GM21526 (cell line): ENCODE measurements at regions not wholly inside any gene's neighbourhood (a gene's known extent, or its start where the extent isn't known, plus 50 kb on each side); places are given as distances from the start of the nearest gene placed in this dataset.
"Not testable (repeated sequence)": the region's sequence is repeated elsewhere in the genome, so short reads cannot be mapped to it uniquely, and the experiment has no call there.

Experiments
- ATAC-seq: cut with Tn5 transposase; IDR thresholded peaks from one replicate; pipeline ENCODE4 v1.9.1; 2021; ENCODE audit warnings: moderate library complexity; ENCODE audit not compliant: unreplicated experiment, low FRiP score

DNA sequence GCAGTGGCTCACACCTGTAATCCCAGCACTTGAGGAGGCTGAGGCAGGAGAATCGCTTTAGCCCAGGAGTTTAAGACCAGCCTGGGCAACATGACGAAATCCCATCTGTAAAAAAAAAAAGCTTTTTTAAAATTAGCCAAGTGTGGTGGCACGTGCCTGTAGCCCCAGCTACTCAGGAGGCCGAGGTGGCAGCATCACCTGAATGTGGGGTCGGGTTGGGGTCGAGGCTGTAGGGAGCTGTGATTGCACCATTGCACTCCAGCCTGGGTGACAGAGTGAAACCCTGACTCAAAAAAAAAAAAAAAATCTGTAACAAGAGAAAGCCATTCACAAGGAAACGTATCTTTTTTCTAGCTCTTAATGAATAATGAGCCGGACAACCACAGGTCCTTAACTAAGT is 74.7 kb upstream of the DLG1 start:
- no peak for ATAC-seq

DNA sequence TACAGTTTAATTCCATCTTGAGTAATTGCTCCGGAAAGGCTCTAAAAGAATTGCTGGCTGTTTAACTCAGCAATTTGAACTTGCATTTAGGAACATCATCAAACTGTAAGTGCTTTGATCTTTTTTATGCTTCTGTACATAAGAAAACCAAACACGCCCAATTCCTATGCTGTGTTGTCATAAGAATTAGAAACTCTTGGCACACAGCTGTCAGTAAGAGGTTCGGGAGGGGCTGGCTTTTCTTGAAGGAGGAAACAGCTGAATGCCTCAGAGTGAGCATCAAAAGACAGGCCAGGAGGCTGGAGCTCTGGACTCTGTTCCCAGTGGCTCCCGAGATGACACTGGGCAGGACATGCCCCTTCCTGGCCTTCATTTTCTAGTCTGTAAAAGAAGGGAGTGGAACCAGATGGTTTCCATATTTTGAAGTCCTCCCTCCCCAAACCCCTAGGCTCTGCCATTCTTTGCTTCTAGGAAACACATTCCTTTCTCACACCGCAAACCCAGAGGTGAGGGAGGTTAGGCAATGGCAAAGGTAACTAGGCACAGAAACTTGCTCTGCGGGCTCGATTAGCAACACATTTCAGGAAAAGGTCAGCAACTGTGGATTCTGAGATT is 73.7 kb upstream of the DLG1 start:
- no peak for ATAC-seq

DNA sequence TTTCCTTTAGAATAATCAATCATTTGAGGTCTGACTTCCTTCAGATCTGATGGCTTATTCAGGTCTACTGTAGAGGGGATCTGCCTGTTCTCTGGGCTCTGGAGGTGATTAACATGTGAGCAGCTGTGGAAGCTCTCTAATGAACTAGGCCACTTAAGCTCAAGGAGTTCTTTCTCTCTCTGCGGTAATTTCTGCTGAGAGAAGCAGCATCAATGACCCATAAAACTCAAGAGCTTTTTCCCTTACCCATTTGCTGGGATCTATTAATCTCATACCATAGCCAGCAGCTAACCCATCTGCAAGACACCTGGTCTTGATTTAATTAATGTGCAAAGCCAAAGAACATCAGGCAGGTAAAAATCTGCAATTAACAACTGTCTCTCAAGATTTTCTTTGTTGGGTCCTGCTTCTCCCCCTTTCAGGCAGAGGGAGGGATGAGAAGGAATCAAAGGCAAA is 73.2 kb upstream of the DLG1 start:
- ATAC-seq = no peak

DNA sequence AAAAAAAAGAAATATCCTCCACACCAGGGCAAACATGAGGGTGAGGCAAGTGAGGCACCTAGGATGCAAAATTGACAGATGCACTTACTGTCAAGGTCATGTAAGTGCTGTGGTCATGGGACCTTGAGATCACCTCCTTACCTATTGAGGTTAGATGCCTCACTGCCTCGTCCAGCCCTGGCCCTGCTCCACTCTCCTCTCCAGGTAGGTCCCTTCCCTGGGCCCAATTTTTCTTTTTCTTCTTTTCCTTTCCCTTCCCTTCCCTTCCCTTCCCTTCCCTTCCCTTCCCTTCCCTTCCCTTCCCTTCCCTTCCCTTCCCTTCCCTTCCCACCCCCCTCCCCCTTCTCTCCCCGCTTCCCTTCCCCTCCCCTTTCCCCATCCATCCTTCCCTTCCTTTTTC is 71.1 kb upstream of the DLG1 start:
- ATAC-seq = no peak

DNA sequence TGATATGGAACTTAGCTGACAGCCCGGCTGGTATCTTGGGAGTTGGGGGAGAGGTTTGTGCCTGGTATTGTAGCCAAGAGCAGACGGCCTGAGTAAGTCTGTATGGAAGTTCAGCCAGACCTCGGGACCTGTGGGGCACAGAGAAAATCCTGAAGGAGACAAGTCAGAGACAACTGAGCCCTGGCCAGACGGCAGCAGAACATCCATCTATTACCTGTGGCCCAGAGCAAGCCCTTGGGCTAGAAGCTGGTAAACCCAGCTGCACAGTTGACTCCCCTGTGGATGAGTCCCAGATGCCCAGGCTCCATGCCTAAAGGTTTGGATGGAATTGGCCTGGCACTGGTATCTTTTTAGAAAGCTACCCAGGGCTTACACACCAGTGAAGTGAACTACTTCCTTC is 70.4 kb upstream of the DLG1 start:
- ATAC-seq = no peak

DNA sequence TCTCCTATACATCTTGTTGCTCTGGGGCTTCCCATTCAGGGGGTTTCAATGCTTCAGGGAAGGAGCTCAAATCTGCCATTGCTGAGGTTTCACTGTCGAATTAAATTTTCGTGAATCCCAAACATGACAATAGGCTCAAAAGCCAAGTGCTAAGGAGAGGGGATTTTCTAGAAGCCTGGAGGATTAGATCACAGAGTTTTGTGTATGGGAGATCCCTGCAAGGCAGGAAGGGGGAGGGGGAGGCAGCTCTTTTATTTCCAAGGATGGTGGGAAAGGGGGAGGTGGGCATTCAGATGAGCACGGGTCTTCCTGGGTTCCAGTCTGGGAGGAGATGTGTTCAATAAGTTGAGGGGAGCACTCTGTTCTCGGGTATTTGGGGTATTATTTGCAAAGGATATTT is 69.9 kb upstream of the DLG1 start:
- ATAC-seq = no peak

DNA sequence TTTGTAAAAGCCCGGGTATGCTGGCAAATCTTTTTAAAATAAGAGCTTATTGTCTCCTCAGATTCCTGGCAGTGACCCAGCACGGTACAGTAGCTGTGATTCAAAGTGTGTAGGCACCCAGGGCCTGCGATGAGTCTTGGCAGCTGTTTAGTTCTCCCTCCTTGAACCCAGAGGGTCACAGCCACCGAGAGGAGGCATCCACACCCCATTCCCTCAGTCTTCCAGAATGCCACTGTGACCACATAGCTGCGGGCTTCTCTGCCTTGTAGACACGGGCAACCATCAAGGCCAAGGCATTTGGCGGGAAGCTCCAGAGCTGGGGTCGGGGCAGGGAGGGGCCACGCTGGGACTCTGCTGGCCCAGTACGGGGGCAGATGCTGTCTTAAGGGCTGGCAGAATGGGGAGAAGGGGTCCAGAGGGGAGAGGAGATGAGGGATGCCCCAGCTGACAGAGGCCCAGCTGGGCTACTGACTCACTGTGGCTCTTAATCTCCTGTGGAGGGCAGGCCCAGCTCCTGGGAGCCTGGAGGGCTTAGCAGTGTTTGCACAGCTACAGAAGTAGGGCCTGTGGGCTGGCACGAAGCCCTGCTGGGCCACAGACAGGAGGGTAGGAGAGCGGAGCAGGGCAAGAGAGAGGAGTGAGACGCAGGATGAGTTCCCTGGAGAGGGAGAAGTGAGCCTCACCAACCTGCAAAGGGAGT is 68.8 kb upstream of the DLG1 start:
- ATAC-seq = no peak

DNA sequence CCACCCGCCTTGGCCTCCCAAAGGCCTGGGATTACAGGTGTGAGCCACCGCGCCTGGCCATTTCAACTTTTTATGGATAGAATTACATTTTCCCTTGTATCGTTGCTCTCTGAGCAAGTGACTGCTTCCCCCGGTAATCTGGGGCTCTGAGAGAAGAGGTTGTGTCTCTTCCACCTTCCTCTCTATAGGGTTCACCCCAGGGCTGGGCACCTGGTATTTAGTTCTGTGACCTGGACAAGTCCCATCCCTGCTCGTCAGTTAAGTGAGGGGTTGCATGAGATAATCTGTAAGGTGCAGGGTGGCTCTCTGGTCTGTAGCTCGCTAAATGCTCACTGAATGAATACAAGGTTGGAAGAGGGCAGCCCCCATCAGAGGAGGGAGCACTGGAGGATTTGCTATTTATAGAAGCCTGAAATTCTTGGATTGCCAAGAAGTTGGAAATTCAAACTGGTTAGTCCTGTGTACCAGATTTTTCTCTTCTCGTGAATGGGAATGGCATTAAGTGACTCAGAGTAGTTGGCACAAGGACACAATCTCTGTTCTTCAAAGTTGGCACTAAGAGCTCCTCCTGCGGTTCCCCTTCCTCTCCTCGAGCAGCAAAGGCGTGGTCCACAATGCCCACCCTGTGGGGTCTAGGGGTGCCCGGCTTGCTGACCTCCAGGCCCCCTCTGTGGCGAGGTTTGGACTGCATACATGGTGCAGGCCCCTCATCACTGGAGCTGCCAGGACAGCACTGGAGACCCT is 68.1 kb upstream of the DLG1 start:
- ATAC-seq = no peak

DNA sequence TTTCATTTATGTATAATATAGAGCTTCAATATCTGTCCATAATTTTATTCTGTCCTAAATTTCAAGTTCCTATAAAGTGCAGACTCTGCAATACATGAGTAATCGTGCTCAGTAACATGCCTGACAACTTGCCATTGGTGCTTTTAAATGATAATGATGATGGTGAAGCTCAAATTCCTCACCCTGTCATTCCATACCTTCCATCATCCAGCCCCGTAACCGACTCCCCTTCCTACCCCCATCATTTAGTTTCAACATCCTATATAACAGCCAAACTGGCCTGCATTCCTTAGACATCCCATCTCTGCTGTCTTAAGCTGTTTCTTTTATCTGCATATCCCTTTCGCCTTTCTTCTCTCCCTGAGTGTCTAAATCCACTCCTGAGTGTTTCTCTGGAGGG is 67.2 kb upstream of the DLG1 start:
- no peak for ATAC-seq

DNA sequence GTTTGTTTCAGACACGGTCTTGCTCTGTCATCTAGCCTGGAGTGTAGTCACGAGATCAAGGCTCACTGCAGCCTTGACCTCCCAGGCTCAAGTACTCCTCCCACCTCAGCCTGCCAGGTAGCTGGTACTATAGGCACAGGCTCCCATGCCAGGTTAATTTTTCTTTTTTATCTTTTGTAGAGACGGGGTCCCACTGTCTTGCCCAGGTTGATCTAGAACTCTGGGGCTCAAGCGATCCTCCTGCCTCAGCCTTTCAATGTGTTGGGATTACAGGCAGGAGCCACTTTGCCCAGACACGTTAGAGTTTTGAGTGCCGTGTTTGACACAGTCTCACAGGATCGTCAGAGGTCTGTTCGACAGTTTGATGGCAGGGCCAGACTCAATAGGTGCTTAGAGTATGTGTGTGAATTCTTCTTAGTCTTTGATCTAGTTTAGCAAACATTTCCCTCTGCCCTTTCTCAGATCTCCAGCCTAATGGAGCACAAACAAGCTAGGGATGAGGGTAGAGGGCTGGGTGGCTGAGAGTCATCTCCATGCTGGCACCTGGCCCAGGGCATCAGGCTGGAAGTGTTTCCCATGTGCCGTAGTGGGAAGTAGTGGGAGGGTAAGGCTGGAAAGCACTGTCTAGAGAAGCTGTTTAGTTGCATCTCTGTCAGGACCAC is 66.1 kb upstream of the DLG1 start:
- no peak for ATAC-seq

DNA sequence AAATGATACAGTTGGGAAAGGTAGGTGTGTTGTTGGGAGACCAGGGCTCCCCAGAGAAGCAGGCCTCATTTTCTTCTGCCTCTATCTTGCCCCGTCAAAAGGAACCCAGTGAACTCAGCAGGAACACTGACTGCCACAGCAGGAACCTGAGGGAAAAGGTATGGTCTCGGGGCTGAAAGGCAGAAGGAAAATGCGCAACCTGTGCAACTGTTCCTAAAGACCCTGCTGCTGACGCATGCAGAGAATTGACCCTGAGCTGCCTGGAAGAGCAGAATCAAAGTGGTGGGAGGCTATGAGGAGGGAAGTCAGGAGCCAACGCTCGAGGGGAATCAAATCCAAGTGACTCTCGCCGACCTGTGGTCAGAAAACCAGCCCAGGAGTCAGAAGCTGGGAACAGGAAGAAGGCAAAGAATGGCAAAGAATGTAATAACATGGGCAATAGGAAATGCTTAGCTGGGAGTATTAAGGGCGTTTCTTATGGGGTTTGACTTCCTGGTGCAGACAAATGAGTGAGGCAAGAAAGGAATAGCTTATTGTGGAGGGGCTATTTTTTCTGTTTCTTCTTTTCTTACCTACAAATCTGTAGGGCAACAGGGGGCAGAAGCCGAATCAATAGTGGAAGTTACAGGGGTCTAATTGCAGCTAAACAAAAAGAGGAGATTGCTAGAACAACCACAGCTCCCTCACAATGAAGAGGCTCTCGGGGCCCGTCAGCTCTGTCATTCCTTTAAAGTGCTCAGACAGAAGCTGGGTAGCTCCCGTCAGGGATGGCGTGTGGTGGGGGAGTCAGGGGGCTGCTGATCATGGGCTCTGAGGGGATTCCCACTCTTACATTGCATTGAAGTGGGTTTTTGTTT is 65.4 kb upstream of the DLG1 start:
- ATAC-seq = no peak

DNA sequence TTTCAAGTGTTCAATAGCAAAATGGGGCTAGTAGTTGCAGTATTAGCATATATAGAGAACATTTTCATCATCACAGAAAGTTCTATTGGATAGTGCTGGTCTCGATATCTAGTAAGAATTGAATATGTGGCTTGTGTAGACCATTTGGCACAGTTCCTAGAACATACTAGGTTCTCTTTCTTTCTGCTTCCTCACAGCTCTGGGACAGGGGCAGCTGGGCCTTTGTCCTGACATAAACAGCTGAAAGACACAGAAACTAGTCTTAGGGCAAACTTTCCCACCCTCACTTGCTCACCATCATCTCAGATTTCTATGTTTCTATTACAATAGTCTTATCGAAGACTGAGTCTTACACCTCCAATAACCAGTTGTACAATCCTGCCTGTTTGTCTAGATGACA is 63.7 kb upstream of the DLG1 start:
- ATAC-seq = no peak

DNA sequence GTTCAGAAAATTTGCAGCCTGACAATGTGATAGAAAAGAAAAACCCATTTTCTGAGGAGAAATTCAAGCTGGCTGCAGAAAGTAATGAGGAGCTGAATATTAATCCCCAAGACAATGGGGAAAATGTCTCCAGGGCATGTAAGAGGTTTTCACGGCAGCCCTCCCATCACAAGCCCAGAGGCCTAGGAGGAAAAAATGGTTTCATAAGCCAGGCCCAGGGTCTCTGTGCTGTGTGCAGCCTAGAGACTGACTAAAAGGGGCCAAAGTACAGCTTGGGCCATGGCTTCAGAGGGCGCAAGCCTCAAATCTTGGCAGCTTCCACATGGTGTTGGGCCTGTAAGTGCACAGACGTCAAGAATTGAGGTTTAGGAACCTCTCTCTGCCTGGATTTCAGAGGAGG is 61.7 kb upstream of the DLG1 start:
- not testable (repeated sequence) for ATAC-seq

DNA sequence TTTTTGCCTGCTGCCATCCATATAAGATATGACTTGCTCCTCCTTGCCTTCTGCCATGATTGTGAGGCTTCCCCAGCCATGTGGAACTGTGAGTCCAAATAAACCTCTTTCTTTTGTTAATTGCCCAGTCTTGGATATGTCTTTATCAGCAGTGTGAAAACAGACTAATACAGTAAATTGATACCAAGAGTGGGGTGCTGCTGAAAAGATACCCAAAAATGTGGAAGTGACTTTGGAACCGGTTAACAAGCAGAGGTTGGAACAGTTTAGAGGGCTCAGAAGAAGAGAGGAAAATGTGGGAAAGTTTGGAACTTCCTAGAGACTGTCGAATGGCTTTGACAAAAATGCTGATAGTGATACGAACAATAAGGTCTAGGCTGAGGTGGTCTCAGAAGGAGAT is 61.1 kb upstream of the DLG1 start:
- not testable (repeated sequence) for ATAC-seq

DNA sequence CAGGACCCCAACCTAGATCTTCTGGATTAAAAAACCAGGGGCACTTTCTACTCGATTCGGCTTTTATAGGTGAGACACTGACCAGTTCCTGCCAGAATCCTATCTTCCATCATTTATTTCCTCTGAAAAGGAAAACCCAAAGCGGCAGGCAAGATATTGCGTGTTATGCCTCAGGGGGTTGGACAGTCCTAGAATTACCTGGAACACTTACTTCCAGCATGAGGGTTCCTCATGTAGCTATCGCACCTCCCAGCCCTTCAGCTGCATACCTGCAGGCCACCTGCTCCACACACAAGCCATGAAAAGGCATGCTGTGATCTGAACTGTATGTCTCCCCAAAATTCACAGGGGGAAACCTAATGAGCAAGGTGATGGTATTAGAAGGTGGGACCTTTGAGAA is 58.3 kb upstream of the DLG1 start:
- ATAC-seq = no peak

DNA sequence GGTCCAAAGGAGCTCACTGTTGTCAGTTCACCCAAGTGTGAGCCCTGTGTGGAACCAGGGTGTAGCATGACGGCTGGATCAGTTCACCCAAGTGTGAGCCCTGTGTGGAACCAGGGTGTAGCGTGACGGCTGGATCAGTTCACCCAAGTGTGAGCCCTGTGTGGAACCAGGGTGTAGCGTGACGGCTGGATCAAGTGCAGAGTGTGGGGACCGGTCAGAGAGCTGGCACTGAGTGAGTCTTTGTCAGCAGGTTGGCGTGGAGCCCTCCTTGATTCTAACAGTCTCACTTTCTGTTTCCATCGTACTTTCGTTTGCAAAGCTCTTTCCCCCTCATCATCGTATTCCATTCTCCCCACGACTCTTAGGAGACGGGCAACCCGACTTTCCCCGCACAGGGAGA is 57.9 kb upstream of the DLG1 start:
- no peak for ATAC-seq

DNA sequence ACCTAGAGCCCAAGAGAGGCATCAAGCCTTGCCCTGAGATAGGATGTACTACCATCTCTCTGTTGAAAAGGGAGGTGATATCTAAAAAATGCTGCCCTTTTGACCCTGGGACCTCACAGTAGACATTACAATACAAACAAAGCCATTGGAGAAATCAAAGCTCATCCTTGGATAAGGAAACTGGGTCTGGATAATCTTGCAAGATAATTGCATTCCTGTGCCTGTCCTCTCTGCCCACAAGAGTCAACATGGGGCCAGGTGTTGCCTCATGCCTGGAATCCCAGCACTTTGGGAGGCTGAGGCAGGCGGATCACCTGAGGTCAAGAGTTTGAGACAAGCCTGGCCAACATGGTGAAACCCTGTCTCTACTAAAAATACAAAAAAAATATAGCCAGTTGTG is 57.3 kb upstream of the DLG1 start:
- ATAC-seq = no peak

DNA sequence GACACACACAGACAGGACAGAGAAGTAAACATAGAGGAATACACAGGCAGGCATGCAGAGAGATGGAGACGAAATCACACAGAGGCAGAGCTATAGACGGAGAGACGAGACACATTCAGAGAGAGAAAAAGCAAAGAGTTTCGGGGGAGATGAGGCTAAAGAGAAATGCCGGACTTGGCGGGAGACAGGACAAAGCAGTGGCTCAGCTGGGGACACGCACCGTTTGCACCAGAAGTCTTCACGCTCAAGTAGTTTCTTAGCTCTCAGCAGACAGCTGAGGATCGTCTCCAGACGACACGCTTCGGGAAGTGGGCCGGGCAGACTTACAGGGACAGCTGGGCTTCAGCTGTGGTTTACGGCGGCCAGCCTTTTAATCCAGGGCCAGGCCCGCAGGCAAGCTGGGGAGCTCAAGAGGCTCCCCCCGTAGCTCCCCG is 56.2 kb upstream of the DLG1 start:
- ATAC-seq = no peak

DNA sequence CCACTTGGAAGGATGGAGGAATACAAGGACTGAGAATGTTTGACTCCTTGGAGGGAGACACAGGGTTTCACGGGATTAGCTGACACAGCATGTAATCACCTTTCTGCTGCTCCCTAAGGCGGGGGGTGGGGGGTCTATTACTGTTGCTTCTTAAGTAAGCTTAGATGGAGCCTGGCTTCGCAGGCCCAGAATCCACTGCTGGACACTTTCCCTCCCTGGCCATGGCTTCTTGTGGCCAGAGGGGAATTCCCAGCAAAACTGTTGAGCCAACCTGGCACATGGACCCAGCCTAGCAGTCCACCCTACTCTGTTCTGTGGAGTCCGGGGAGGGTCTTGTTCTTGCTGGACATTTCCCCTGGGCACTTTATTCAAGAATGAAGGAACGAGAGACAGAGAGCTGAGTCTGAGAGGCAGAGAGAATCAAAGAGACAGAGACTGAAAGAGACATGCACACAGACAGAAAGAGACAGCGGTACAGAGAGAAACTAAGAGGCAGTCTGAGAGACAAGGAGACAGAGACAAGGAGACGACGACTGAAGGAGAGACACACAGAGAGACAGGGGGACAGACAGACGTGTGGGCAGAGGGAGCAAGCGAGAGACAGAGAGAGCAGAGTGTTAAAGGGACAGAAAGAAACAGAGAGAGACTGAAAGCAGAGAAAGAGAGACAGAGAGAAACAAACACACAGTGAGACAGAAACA is 55.6 kb upstream of the DLG1 start:
- no peak for ATAC-seq
